ENCODE measurements at regions not wholly inside any gene's neighbourhood (a gene's known extent, or its start where the extent isn't known, plus 50 kb on each side); places are given as distances from the start of the nearest gene placed in this dataset.

GRCh38 chr6:22940581-22941290 lies 371.4 kb downstream of the HDGFL1 start:
- DNase-seq (ENCODE audit: low spot score in 2 of 2), result no peak
- H3K9me3 ChIP-seq, result no peaks in the 10 kb centered on the region
- no peak overlapping the region for H3K4me3 ChIP-seq
- WGBS, result 78% methylated on average over 6 of the region's 6 CpGs
- TF ChIP-seq POLR2AphosphoS5 (IDR thresholded peaks at IDR 0.05), result no peak
- TF ChIP-seq POLR2A (IDR thresholded peaks at IDR 0.05), result no peak
- no peak for TF ChIP-seq CTCF (IDR thresholded peaks at IDR 0.05)
- no peak for TF ChIP-seq EP300 (IDR thresholded peaks at IDR 0.05)
- H3K4me1 ChIP-seq, result no peaks in the 10 kb centered on the region
- H3K27me3 ChIP-seq, result no peaks in the 10 kb centered on the region
- no peaks in the 10 kb centered on the region for H3K36me3 ChIP-seq
- H3K27ac ChIP-seq, result peak overlapping the region; percentile 20

- no peak overlapping the region for H3K27ac ChIP-seq
- H3K27me3 ChIP-seq, result no peaks in the 10 kb centered on the region
- H3K36me3 ChIP-seq, result no peaks in the 10 kb centered on the region
- no peak for DNase-seq (ENCODE audit: low spot score in 2 of 2)
- no peak overlapping the region for H3K4me3 ChIP-seq
- H3K4me1 ChIP-seq, result no peaks in the 10 kb centered on the region
- TF ChIP-seq POLR2A (IDR thresholded peaks at IDR 0.05) (no peak), EP300 (IDR thresholded peaks at IDR 0.05) (no peak), POLR2AphosphoS5 (IDR thresholded peaks at IDR 0.05) (no peak), CTCF (IDR thresholded peaks at IDR 0.05) (no peak)
- no peaks in the 10 kb centered on the region for H3K9me3 ChIP-seq
- 58% methylated on average over 2 of the region's 2 CpGs for WGBS
Observed at GRCh38 chr6:22942403-22942802, 373.0 kb downstream of the HDGFL1 start.

- Histone ChIP-seq H3K27ac (no peak overlapping the region), H3K4me3 (no peak overlapping the region), H3K36me3 (no peaks in the 10 kb centered on the region), H3K9me3 (no peaks in the 10 kb centered on the region), H3K4me1 (no peaks in the 10 kb centered on the region), H3K27me3 (no peaks in the 10 kb centered on the region)
- no peak for DNase-seq (ENCODE audit: low spot score in 2 of 2)
- TF ChIP-seq CTCF (IDR thresholded peaks at IDR 0.05) (no peak), EP300 (IDR thresholded peaks at IDR 0.05) (no peak), POLR2AphosphoS5 (IDR thresholded peaks at IDR 0.05) (no peak), POLR2A (IDR thresholded peaks at IDR 0.05) (no peak)
- WGBS, result 47% methylated on average over 2 of the region's 2 CpGs
Observed at GRCh38 chr6:22943327-22943726, 374.0 kb downstream of the HDGFL1 start.

- Histone ChIP-seq H3K4me1 (peaks cover 3% of the 10 kb centered on the region), H3K4me3 (no peak overlapping the region), H3K36me3 (no peaks in the 10 kb centered on the region), H3K27ac (no peak overlapping the region), H3K27me3 (no peaks in the 10 kb centered on the region), H3K9me3 (no peaks in the 10 kb centered on the region)
- no peak for DNase-seq (ENCODE audit: low spot score in 2 of 2)
- 94% methylated on average over 1 of the region's 1 CpG for WGBS
- TF ChIP-seq POLR2AphosphoS5 (IDR thresholded peaks at IDR 0.05), result no peak
- TF ChIP-seq CTCF (IDR thresholded peaks at IDR 0.05), result no peak
- no peak for TF ChIP-seq EP300 (IDR thresholded peaks at IDR 0.05)
- TF ChIP-seq POLR2A (IDR thresholded peaks at IDR 0.05), result no peak
Observed at GRCh38 chr6:22949967-22950366, 380.6 kb downstream of the HDGFL1 start.

- no peak overlapping the region for H3K4me3 ChIP-seq
- 49% methylated on average over 4 of the region's 4 CpGs for WGBS
- DNase-seq (ENCODE audit: low spot score in 2 of 2), result no peak
- peaks cover 11% of the 10 kb centered on the region for H3K4me1 ChIP-seq
- no peaks in the 10 kb centered on the region for H3K27me3 ChIP-seq
- no peak overlapping the region for H3K27ac ChIP-seq
- H3K36me3 ChIP-seq, result no peaks in the 10 kb centered on the region
- H3K9me3 ChIP-seq, result no peaks in the 10 kb centered on the region
- no peak for TF ChIP-seq POLR2AphosphoS5 (IDR thresholded peaks at IDR 0.05)
- TF ChIP-seq EP300 (IDR thresholded peaks at IDR 0.05), result no peak
- no peak for TF ChIP-seq POLR2A (IDR thresholded peaks at IDR 0.05)
- TF ChIP-seq CTCF (IDR thresholded peaks at IDR 0.05), result no peak
Observed at GRCh38 chr6:22952097-22952496, 382.7 kb downstream of the HDGFL1 start.
